K562 (cell line): ENCODE measurements at regions not wholly inside any gene's neighbourhood (a gene's known extent, or its start where the extent isn't known, plus 50 kb on each side); places are given as distances from the start of the nearest gene placed in this dataset.

Source experiments
- ZNF77 ChIP-seq: fragments of 250-450 bp; sonication (Bioruptor Pico); IDR thresholded peaks from 2 replicates; pipeline ENCODE4 v1.5.0; 2020
- TF ChIP-seq, protein P1 (sequence below): IDR thresholded peaks from 2 replicates; pipeline ENCODE4 v1.6.1; 2012; ENCODE audit warnings: low read depth, low read length, improper control_type of control experiment, borderline replicate concordance
- TF ChIP-seq, protein P2 (sequence below): fragments of 450-650 bp; IDR thresholded peaks from 2 replicates; pipeline ENCODE4 v1.6.1; 2016; ENCODE audit warnings: mild to moderate bottlenecking, moderate library complexity

DNA sequence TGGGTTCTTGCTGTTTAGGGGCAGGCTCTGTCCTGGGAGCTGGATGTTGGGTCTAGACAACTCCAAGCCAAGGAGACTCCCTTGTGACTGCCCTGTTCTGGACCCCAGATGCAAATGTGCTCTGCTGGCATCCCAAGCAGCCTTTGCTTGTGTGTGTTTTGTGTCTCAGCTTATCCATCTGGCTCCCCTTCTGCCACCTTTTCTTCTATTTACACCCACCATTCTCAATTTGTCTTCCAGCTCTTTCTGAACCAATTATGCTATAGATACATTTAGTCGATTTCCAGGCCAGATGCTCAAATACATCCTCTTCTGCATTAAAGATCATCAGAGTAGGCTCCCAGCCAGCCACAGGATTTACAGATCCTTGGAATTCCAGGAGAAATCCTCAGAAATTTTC lies 115.0 kb upstream of the SLC7A1 start (continued):
- TF ChIP-seq, protein P1, sequence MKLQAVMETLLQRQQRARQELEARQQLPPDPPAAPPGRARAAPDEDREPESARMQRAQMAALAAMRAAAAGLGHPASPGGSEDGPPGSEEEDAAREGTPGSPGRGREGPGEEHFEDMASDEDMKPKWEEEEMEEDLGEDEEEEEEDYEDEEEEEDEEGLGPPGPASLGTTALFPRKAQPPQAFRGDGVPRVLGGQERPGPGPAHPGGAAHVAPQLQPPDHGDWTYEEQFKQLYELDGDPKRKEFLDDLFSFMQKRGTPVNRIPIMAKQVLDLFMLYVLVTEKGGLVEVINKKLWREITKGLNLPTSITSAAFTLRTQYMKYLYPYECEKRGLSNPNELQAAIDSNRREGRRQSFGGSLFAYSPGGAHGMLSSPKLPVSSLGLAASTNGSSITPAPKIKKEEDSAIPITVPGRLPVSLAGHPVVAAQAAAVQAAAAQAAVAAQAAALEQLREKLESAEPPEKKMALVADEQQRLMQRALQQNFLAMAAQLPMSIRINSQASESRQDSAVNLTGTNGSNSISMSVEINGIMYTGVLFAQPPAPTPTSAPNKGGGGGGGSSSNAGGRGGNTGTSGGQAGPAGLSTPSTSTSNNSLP: no peak
- no peak for TF ChIP-seq ZNF77 (CRISPR knock-in tag)
- TF ChIP-seq, protein P2, sequence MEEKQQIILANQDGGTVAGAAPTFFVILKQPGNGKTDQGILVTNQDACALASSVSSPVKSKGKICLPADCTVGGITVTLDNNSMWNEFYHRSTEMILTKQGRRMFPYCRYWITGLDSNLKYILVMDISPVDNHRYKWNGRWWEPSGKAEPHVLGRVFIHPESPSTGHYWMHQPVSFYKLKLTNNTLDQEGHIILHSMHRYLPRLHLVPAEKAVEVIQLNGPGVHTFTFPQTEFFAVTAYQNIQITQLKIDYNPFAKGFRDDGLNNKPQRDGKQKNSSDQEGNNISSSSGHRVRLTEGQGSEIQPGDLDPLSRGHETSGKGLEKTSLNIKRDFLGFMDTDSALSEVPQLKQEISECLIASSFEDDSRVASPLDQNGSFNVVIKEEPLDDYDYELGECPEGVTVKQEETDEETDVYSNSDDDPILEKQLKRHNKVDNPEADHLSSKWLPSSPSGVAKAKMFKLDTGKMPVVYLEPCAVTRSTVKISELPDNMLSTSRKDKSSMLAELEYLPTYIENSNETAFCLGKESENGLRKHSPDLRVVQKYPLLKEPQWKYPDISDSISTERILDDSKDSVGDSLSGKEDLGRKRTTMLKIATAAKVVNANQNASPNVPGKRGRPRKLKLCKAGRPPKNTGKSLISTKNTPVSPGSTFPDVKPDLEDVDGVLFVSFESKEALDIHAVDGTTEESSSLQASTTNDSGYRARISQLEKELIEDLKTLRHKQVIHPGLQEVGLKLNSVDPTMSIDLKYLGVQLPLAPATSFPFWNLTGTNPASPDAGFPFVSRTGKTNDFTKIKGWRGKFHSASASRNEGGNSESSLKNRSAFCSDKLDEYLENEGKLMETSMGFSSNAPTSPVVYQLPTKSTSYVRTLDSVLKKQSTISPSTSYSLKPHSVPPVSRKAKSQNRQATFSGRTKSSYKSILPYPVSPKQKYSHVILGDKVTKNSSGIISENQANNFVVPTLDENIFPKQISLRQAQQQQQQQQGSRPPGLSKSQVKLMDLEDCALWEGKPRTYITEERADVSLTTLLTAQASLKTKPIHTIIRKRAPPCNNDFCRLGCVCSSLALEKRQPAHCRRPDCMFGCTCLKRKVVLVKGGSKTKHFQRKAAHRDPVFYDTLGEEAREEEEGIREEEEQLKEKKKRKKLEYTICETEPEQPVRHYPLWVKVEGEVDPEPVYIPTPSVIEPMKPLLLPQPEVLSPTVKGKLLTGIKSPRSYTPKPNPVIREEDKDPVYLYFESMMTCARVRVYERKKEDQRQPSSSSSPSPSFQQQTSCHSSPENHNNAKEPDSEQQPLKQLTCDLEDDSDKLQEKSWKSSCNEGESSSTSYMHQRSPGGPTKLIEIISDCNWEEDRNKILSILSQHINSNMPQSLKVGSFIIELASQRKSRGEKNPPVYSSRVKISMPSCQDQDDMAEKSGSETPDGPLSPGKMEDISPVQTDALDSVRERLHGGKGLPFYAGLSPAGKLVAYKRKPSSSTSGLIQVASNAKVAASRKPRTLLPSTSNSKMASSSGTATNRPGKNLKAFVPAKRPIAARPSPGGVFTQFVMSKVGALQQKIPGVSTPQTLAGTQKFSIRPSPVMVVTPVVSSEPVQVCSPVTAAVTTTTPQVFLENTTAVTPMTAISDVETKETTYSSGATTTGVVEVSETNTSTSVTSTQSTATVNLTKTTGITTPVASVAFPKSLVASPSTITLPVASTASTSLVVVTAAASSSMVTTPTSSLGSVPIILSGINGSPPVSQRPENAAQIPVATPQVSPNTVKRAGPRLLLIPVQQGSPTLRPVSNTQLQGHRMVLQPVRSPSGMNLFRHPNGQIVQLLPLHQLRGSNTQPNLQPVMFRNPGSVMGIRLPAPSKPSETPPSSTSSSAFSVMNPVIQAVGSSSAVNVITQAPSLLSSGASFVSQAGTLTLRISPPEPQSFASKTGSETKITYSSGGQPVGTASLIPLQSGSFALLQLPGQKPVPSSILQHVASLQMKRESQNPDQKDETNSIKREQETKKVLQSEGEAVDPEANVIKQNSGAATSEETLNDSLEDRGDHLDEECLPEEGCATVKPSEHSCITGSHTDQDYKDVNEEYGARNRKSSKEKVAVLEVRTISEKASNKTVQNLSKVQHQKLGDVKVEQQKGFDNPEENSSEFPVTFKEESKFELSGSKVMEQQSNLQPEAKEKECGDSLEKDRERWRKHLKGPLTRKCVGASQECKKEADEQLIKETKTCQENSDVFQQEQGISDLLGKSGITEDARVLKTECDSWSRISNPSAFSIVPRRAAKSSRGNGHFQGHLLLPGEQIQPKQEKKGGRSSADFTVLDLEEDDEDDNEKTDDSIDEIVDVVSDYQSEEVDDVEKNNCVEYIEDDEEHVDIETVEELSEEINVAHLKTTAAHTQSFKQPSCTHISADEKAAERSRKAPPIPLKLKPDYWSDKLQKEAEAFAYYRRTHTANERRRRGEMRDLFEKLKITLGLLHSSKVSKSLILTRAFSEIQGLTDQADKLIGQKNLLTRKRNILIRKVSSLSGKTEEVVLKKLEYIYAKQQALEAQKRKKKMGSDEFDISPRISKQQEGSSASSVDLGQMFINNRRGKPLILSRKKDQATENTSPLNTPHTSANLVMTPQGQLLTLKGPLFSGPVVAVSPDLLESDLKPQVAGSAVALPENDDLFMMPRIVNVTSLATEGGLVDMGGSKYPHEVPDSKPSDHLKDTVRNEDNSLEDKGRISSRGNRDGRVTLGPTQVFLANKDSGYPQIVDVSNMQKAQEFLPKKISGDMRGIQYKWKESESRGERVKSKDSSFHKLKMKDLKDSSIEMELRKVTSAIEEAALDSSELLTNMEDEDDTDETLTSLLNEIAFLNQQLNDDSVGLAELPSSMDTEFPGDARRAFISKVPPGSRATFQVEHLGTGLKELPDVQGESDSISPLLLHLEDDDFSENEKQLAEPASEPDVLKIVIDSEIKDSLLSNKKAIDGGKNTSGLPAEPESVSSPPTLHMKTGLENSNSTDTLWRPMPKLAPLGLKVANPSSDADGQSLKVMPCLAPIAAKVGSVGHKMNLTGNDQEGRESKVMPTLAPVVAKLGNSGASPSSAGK: no peak
